Peyer's patch (tissue), 4 donors: ENCODE measurements at regions not wholly inside any gene's neighbourhood (a gene's known extent, or its start where the extent isn't known, plus 50 kb on each side); places are given as distances from the start of the nearest gene placed in this dataset.

Source experiments
- DNase-seq, 3 donors: peaks; one replicate each; pipeline ENCODE4 v3.0.0-alpha.2; 2017 to 2019
- H3K27ac ChIP-seq, 4 donors: fragments of 200-600 bp; sonication (generic); one replicate each; pipeline ENCODE4 v1.5.1; 2016 to 2019
- H3K27me3 ChIP-seq, 2 donors: fragments of 200-600 bp; sonication (generic); one replicate each; pipeline ENCODE4 v1.5.1; 2019
- H3K36me3 ChIP-seq, 3 donors: fragments of 200-600 bp; sonication (generic); one replicate each; pipeline ENCODE4 v1.5.1; 2016 to 2019
- H3K4me1 ChIP-seq, 4 donors: fragments of 200-600 bp; sonication (generic); one replicate each; pipeline ENCODE4 v1.5.1; 2016 to 2019
- H3K4me3 ChIP-seq, 4 donors: fragments of 200-600 bp; sonication (generic); 1 replicate in 3 of 4; 2 replicates in 1 of 4; pipeline ENCODE4 v1.5.1; 2016 to 2019; ENCODE audit warnings: mild to moderate bottlenecking in 1 of 4
- H3K9me3 ChIP-seq, 4 donors: fragments of 200-600 bp; sonication (generic); one replicate each; pipeline ENCODE4 v1.5.1; 2016 to 2019; ENCODE audit warnings: mild to moderate bottlenecking in 1 of 4
- POLR2A ChIP-seq, 2 donors: fragments of 450-650 bp; IDR thresholded peaks; one replicate each; pipeline ENCODE4 v1.5.1; 2017; ENCODE audit warnings: antibody characterized with exemption in 2 of 2, mild to moderate bottlenecking in 2 of 2, moderate library complexity in 2 of 2
- TF ChIP-seq, protein P1 (sequence below), 6 experiments: fragments of 450-650 bp in 4 of 6; fragments of 200-600 bp in 2 of 6; sonication (generic) in 1 of 6; IDR thresholded peaks; one replicate each; pipeline ENCODE4 v1.5.1; 2017 to 2019; ENCODE audit warnings: antibody characterized with exemption in 6 of 6, mild to moderate bottlenecking in 3 of 6, moderate library complexity in 1 of 6

DNA sequence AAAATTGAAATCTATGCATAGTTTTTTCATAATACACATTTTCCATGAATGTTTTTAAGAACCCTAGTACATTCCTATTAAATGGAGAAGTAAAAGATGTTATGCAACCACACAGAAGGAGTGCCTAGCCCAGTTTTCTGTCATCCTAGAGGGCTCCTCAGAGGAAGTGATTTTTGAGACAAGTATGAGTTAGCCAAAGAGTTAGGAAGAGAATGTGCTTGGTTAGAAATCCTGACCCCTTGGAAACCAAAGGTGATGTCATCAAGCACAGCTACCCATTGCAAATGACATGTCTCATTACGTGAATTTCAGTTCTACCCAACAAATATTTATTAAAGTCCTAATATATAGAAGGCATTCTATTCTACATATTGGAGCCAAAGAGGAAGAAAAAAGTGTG is 88.9 kb upstream of the TNFSF4 start:
- Histone ChIP-seq H3K27ac (no peak overlapping the region), H3K27me3 (no peaks in the 10 kb centered on the region), H3K36me3 (no peaks in the 10 kb centered on the region), H3K9me3 (no peaks in the 10 kb centered on the region), H3K4me1 (no peaks in the 10 kb centered on the region), H3K4me3 (no peak overlapping the region)
- TF ChIP-seq POLR2A (IDR thresholded peaks at IDR 0.05), result no peak
- TF ChIP-seq, protein P1, sequence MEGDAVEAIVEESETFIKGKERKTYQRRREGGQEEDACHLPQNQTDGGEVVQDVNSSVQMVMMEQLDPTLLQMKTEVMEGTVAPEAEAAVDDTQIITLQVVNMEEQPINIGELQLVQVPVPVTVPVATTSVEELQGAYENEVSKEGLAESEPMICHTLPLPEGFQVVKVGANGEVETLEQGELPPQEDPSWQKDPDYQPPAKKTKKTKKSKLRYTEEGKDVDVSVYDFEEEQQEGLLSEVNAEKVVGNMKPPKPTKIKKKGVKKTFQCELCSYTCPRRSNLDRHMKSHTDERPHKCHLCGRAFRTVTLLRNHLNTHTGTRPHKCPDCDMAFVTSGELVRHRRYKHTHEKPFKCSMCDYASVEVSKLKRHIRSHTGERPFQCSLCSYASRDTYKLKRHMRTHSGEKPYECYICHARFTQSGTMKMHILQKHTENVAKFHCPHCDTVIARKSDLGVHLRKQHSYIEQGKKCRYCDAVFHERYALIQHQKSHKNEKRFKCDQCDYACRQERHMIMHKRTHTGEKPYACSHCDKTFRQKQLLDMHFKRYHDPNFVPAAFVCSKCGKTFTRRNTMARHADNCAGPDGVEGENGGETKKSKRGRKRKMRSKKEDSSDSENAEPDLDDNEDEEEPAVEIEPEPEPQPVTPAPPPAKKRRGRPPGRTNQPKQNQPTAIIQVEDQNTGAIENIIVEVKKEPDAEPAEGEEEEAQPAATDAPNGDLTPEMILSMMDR (IDR thresholded peaks at IDR 0.05), result no peak
- no peak for DNase-seq

DNA sequence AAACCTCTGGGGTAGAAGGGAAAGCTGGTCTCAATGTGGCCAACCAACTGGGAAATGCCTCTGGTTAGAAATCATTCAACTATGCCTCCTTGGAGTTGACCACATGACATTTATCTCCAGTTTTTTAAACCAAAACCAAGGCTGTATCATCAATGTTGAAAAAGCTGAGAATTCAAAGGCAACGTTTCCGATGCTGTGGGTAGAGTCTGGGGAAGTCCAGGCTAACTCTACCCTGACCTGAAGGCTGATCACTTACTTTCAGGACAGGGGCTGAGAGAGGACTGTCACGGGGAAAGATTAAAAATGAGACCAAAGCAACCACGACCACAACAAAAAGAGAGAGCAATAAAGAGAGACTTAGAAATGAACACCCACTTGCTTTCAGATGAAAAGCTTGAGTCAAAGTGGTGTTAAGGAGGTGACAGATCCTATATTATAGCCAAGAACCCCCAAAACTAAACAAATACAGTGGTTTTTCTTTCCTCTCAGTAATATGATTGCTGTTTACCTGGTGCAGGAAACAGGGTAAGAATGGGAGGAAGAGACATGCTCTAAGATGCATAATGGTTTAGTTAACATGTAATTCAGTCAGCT is 90.8 kb upstream of the TNFSF4 start:
- no peak overlapping the region for H3K27ac ChIP-seq
- H3K36me3 ChIP-seq, result no peaks in the 10 kb centered on the region
- H3K4me3 ChIP-seq, result no peak overlapping the region
- DNase-seq, result no peak
- H3K9me3 ChIP-seq, result no peaks in the 10 kb centered on the region
- no peaks in the 10 kb centered on the region for H3K4me1 ChIP-seq
- TF ChIP-seq POLR2A (IDR thresholded peaks at IDR 0.05), result no peak
- TF ChIP-seq, protein P1 (IDR thresholded peaks at IDR 0.05), result no peak
- H3K27me3 ChIP-seq, result no peaks in the 10 kb centered on the region

DNA sequence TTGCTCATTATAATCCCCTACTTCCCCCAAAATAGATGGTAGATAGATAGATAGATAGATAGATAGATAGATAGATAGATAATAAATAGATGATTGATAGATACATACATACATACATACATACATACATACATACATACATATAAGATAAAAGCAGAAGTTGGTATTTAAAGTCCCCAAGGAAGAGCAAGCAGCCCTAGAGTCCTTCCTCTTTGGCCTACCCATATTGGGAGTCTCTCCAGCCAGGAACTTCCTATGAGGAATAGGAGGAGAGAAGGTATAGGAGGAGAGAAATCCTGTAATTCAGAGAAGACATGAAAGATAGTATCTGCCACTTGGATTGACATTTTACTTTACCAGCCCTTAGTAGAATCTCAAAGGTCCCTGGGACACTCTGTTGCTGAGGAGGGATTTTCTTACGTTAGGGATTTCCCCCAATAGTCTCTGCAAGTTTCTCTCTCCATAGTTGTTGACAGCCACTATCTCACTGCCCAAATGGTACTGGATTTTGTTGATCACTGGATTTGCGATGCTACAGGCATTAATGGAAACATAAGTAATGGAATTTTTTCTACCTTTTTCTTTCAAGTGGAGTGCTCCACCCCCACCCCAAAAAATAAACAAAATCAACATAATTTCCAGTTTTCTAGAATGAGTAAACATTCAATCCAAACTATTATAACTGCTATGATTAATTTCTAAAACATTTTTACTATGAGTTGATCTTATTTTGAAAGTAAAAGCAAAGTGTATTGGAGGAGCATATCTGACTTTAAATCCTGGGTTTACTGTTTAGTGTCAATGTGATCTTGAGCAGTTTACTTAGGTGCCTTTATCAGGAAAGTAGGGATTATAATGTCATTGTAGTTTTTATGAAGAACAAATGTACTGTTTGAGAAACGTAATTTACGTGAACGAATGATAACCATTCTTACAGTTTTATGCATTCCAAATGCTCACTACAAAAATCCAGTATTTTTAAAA is 93.2 kb upstream of the TNFSF4 start:
- H3K9me3 ChIP-seq, result no peaks in the 10 kb centered on the region
- H3K4me3 ChIP-seq, result no peak overlapping the region
- no peak overlapping the region for H3K27ac ChIP-seq
- H3K4me1 ChIP-seq, result no peaks in the 10 kb centered on the region
- TF ChIP-seq, protein P1 (IDR thresholded peaks at IDR 0.05), result no peak
- no peak for TF ChIP-seq POLR2A (IDR thresholded peaks at IDR 0.05)
- DNase-seq, result no peak
- no peaks in the 10 kb centered on the region for H3K36me3 ChIP-seq
- H3K27me3 ChIP-seq, result no peaks in the 10 kb centered on the region

DNA sequence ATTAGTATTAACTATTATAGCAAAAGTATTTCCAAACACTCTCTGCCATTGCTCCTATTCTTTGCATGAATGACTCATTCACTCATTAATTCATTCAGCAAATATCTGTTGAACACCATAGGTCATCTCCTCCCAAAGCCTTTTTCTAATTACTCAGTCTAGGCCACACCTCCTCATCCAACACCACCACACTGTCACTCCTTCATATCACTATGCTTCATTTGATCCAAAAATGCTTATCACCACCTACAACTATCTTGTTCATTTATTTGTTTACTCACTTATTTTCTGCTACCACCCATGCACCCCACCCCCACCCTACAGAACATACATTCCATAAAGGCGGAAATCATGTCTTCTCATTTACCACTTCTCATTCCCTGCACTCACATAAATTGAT is 94.4 kb upstream of the TNFSF4 start:
- H3K9me3 ChIP-seq, result no peaks in the 10 kb centered on the region
- H3K4me1 ChIP-seq, result no peaks in the 10 kb centered on the region
- no peaks in the 10 kb centered on the region for H3K36me3 ChIP-seq
- H3K27ac ChIP-seq, result no peak overlapping the region
- TF ChIP-seq POLR2A (IDR thresholded peaks at IDR 0.05), result no peak
- TF ChIP-seq, protein P1 (IDR thresholded peaks at IDR 0.05), result no peak
- H3K4me3 ChIP-seq, result no peak overlapping the region
- no peak for DNase-seq
- H3K27me3 ChIP-seq, result no peaks in the 10 kb centered on the region

DNA sequence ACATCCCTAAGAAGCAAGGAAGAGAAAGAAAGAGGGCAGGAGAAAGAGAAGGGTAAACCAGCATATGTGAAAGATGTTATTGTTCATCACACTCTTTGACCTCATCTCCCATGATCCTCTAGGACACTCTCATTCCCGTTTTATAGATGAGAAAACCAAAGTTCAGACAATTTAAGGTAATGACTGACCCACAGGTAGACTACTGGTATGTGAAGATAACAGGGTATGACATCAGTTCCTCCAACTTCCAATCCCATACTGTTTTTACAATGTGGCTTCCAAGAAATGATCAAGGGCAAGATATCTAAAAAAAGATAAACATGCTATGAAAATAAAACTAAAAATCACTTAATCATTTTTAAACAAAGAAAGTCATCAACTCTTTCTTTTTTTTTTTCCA is 95.2 kb upstream of the TNFSF4 start:
- no peak for TF ChIP-seq POLR2A (IDR thresholded peaks at IDR 0.05)
- TF ChIP-seq, protein P1 (IDR thresholded peaks at IDR 0.05), result no peak
- Histone ChIP-seq H3K27me3 (no peaks in the 10 kb centered on the region), H3K4me1 (no peaks in the 10 kb centered on the region), H3K9me3 (no peaks in the 10 kb centered on the region), H3K36me3 (no peaks in the 10 kb centered on the region), H3K4me3 (no peak overlapping the region), H3K27ac (no peak overlapping the region)
- DNase-seq, result no peak
